Glutamatergic neuron (in vitro differentiated cells): ENCODE measurements at regions not wholly inside any gene's neighbourhood (a gene's known extent, or its start where the extent isn't known, plus 50 kb on each side); places are given as distances from the start of the nearest gene placed in this dataset.

Experiments
- DNase-seq: peaks from one replicate; pipeline ENCODE4 v3.0.0; 2022
- H3K27ac Mint-ChIP-seq: one replicate; pipeline ENCODE4 v1.8.0; 2020; ENCODE audit warnings: mild to moderate bottlenecking, mixed read lengths, inconsistent platforms; ENCODE audit not compliant: unreplicated experiment
- H3K27me3 Mint-ChIP-seq: one replicate; pipeline ENCODE4 v1.8.0; 2020; ENCODE audit warnings: mild to moderate bottlenecking, moderate library complexity, mixed read lengths, inconsistent platforms; ENCODE audit not compliant: unreplicated experiment
- H3K36me3 Mint-ChIP-seq: one replicate; pipeline ENCODE4 v1.8.0; 2020; ENCODE audit warnings: mild to moderate bottlenecking, mixed read lengths, inconsistent platforms; ENCODE audit not compliant: unreplicated experiment
- H3K4me1 Mint-ChIP-seq: one replicate; pipeline ENCODE4 v1.8.0; 2020; ENCODE audit warnings: mild to moderate bottlenecking, low read depth, mixed read lengths, inconsistent platforms; ENCODE audit not compliant: unreplicated experiment
- H3K4me3 Mint-ChIP-seq: one replicate; pipeline ENCODE4 v1.8.0; 2020; ENCODE audit warnings: mild to moderate bottlenecking, mixed read lengths, inconsistent platforms; ENCODE audit not compliant: unreplicated experiment
- H3K9me3 Mint-ChIP-seq: one replicate; pipeline ENCODE4 v1.8.0; 2020; ENCODE audit warnings: mild to moderate bottlenecking, moderate library complexity, mixed read lengths, inconsistent platforms; ENCODE audit not compliant: unreplicated experiment
- CTCF ChIP-seq: fragments of 200-600 bp; sonication (generic); IDR thresholded peaks from one replicate; pipeline ENCODE4 v1.5.0; 2021; ENCODE audit not compliant: partially characterized antibody, unreplicated experiment

DNA sequence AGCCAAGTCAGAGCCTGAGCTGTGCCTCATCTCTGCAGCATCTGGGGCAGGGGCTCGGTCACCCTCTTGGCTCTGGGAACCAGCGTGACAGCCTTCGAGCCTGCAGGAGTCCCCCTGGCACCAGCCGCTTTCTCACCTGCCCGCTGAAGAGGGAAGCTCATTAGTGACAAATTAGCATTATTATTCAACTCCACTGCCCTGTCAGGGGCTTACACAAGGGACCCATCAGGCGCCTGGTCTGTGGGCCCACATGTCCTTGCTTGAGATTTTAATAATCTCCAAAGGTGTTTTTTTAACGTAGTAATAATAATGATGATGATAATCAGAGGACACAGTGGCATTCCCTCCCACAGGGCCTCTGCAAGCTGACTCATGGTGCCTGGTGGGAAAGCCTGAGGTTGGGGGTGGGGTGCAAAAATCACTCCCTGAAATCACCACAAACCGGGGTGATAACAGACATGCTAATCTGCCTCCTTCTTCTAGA lies 98.1 kb upstream of the IGSF21 start:
- no peak overlapping the region for H3K27ac Mint-ChIP-seq

DNA sequence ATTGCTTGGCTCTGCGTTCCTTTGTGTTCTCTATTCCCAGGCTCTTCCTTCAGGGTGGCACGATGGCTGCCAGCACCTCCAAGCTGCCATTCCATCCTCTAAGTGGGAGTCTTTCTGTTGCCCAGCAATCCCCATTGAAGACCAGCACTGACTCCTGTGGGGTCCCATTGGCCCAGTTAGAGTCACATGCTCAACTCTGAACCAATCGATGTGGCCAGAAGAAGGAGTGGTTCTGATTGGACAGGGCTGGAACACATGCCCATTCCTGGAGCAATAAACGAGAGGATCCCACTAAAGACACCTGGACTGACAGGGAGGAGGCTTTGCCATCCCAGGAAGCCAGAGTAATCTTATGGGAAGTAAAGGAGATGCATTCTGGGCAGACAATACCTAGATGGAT lies 97.2 kb upstream of the IGSF21 start:
- Mint-ChIP-seq H3K9me3 (peaks cover 8% of the 10 kb centered on the region), H3K4me1 (peaks cover 7% of the 10 kb centered on the region), H3K36me3 (peaks cover 3% of the 10 kb centered on the region), H3K27me3 (peaks cover 6% of the 10 kb centered on the region), H3K27ac (no peak overlapping the region), H3K4me3 (no peak overlapping the region)
- TF ChIP-seq CTCF: no peak
- DNase-seq: no peak

More for the DNA sequence above, 98.1 kb upstream of the IGSF21 start:
- TF ChIP-seq CTCF: no peak
- Mint-ChIP-seq H3K9me3 (peaks cover 6% of the 10 kb centered on the region), H3K36me3 (peaks cover under 1% of the 10 kb centered on the region), H3K4me1 (peaks cover 5% of the 10 kb centered on the region), H3K4me3 (no peak overlapping the region), H3K27me3 (peaks cover 4% of the 10 kb centered on the region)
- DNase-seq: no peak

DNA sequence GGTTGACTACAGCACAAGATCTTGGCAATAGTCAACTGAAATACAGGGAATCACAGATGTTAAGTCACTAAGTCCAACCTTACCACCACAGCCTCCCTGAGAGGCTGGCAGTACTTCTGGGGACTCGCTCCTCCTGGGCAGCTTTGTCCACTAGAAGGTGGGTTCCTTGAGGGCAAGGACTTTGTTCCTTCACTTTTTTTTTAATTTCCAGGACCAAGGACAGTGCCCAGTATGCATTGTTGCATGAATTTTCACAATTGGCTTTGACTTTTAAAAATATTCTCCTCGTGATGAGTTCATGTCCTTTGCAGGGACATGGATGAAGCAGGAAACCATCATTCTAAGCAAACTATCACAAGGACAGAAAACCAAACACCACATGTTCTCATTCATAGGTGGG lies 96.7 kb upstream of the IGSF21 start:
- peaks cover 7% of the 10 kb centered on the region for H3K27me3 Mint-ChIP-seq
- TF ChIP-seq CTCF: no peak
- no peak overlapping the region for H3K27ac Mint-ChIP-seq
- H3K9me3 Mint-ChIP-seq: peaks cover 7% of the 10 kb centered on the region
- no peak overlapping the region for H3K4me3 Mint-ChIP-seq
- DNase-seq: no peak
- H3K36me3 Mint-ChIP-seq: peaks cover 3% of the 10 kb centered on the region
- H3K4me1 Mint-ChIP-seq: peaks cover 7% of the 10 kb centered on the region

DNA sequence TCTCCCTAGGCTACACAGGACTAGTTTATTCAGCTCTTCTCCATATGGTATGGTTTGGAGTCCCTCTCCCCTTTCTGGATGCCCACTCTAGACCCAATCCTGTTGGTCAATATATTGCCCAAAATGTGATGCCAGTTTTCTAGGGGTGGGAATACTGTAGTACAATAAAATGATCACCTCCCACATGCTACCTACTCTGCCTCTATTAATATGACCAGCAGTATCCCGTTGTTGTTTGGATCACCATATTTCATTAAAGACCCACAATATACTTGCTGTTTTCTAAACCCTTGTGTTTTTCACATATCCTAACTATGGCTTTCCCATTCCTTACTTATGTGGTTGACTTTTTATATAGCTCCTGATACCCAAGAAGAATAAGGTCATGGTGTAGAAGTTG lies 95.9 kb upstream of the IGSF21 start:
- Mint-ChIP-seq H3K27me3 (peaks cover 7% of the 10 kb centered on the region), H3K9me3 (peaks cover 9% of the 10 kb centered on the region)
- TF ChIP-seq CTCF: no peak

DNA sequence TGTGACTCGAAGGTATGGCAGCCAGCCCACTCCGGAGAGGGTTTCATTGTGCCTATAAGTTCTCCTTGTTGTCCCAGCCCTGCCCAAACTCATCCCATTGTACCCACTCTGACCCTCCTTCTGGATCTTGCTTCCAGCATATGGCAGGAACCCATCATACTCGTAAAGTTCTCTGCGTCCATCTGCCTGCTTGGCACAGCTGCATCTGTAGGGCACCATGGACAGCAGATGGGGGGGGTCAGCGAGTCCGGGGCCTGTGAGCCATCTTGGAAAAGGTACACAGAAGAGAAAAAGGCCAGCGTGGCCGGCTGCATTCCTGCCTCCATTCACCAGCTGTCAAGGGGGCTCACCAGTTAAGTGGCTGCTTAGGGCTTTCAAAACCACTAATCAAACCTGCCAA lies 94.9 kb upstream of the IGSF21 start:
- H3K4me3 Mint-ChIP-seq: no peak overlapping the region
- H3K27ac Mint-ChIP-seq: peak overlapping the region; percentile 28
- peaks cover 9% of the 10 kb centered on the region for H3K9me3 Mint-ChIP-seq
- no peak for TF ChIP-seq CTCF
- peaks cover 9% of the 10 kb centered on the region for H3K36me3 Mint-ChIP-seq
- no peak for DNase-seq
- peaks cover 7% of the 10 kb centered on the region for H3K27me3 Mint-ChIP-seq
- peaks cover 7% of the 10 kb centered on the region for H3K4me1 Mint-ChIP-seq

More for the DNA sequence above, 95.9 kb upstream of the IGSF21 start:
- no peak overlapping the region for H3K4me3 Mint-ChIP-seq
- no peak for DNase-seq
- H3K4me1 Mint-ChIP-seq: peaks cover 7% of the 10 kb centered on the region
- H3K36me3 Mint-ChIP-seq: peaks cover 3% of the 10 kb centered on the region
- no peak overlapping the region for H3K27ac Mint-ChIP-seq
